Chondrocyte (in vitro differentiated cells): ENCODE measurements at regions not wholly inside any gene's neighbourhood (a gene's known extent, or its start where the extent isn't known, plus 50 kb on each side); places are given as distances from the start of the nearest gene placed in this dataset.
"Not testable (repeated sequence)": the region's sequence is repeated elsewhere in the genome, so short reads cannot be mapped to it uniquely, and the experiment has no call there.

ENCODE experiments used
- DNase-seq: peaks from one replicate; pipeline ENCODE4 v3.0.0; 2021; ENCODE audit warnings: mixed read lengths, low spot score
- H3K27ac Mint-ChIP-seq: one replicate; pipeline ENCODE4 v1.8.0; 2021; ENCODE audit warnings: mild to moderate bottlenecking, moderate library complexity, mixed read lengths; ENCODE audit not compliant: unreplicated experiment
- H3K27me3 Mint-ChIP-seq: 2 replicates; pipeline ENCODE4 v1.8.0; 2021; ENCODE audit warnings: low read depth, mixed read lengths
- H3K36me3 Mint-ChIP-seq: 2 replicates; pipeline ENCODE4 v1.8.0; 2021; ENCODE audit warnings: low read depth, mixed read lengths
- H3K4me1 Mint-ChIP-seq: 2 replicates; pipeline ENCODE4 v1.8.0; 2021; ENCODE audit warnings: low read depth, mild to moderate bottlenecking, mixed read lengths
- H3K4me3 Mint-ChIP-seq: one replicate; pipeline ENCODE4 v1.8.0; 2021; ENCODE audit warnings: mild to moderate bottlenecking, moderate library complexity, mixed read lengths; ENCODE audit not compliant: unreplicated experiment
- H3K9me3 Mint-ChIP-seq: 2 replicates; pipeline ENCODE4 v1.8.0; 2021; ENCODE audit warnings: low read depth, mixed read lengths
- TF ChIP-seq, protein P1 (sequence below): fragments of 200-600 bp; sonication (generic); IDR thresholded peaks from 2 replicates; pipeline ENCODE4 v1.5.0; 2021; ENCODE audit warnings: antibody characterized with exemption, mild to moderate bottlenecking, moderate library complexity

DNA sequence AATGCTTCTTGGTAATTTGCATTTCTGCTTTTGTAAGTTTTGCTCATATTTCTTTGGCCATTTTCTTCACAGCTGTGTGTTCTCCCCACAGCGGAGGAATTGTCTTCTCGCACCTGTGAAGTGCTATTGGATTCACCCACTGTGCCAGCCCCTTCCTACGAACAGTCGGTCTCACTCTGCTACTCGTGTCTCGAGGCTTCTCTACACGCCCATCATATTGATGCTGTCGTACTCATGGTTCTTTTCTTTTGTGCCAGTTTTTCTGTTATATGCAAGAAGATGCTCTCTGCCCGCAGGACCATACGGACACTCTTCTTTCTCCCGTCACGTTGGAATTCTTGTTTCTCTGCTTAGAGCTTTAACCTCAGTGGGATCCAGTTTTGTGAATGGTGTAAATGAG, 200.3 kb downstream of the DLL1 start:
- Mint-ChIP-seq H3K27me3 (peaks cover 24% of the 10 kb centered on the region), H3K36me3 (no peaks in the 10 kb centered on the region), H3K4me3 (no peak overlapping the region), H3K27ac (no peak overlapping the region), H3K9me3 (no peaks in the 10 kb centered on the region), H3K4me1 (peaks cover 5% of the 10 kb centered on the region)
- peak; percentile 30 for DNase-seq
- TF ChIP-seq, protein P1, sequence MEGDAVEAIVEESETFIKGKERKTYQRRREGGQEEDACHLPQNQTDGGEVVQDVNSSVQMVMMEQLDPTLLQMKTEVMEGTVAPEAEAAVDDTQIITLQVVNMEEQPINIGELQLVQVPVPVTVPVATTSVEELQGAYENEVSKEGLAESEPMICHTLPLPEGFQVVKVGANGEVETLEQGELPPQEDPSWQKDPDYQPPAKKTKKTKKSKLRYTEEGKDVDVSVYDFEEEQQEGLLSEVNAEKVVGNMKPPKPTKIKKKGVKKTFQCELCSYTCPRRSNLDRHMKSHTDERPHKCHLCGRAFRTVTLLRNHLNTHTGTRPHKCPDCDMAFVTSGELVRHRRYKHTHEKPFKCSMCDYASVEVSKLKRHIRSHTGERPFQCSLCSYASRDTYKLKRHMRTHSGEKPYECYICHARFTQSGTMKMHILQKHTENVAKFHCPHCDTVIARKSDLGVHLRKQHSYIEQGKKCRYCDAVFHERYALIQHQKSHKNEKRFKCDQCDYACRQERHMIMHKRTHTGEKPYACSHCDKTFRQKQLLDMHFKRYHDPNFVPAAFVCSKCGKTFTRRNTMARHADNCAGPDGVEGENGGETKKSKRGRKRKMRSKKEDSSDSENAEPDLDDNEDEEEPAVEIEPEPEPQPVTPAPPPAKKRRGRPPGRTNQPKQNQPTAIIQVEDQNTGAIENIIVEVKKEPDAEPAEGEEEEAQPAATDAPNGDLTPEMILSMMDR, result no peak

DNA sequence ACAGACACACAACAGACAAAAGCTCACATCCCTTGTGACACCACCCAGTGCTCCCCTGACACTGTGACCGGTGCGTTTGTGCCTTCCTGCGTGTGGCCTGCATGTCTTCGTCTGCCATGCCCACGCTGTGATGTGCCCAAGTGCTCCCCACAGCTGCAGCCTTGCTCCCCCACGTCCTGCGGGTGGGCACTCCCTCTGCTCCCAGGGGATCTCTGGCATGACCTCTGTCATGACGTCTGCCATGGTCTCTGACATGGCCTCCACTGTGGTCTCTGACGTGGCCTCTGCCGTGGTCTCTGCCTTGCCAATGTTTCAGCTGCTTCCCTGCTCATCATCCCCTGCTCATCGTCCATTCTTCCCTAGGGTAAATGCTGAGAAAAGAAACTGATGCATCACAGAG, 200.9 kb downstream of the DLL1 start:
- H3K27ac Mint-ChIP-seq, result no peak overlapping the region
- DNase-seq, result peak; percentile 57
- peaks cover 5% of the 10 kb centered on the region for H3K4me1 Mint-ChIP-seq
- no peak overlapping the region for H3K4me3 Mint-ChIP-seq
- H3K36me3 Mint-ChIP-seq, result no peaks in the 10 kb centered on the region
- H3K9me3 Mint-ChIP-seq, result no peaks in the 10 kb centered on the region
- TF ChIP-seq, protein P1, result no peak
- H3K27me3 Mint-ChIP-seq, result peaks cover 21% of the 10 kb centered on the region

DNA sequence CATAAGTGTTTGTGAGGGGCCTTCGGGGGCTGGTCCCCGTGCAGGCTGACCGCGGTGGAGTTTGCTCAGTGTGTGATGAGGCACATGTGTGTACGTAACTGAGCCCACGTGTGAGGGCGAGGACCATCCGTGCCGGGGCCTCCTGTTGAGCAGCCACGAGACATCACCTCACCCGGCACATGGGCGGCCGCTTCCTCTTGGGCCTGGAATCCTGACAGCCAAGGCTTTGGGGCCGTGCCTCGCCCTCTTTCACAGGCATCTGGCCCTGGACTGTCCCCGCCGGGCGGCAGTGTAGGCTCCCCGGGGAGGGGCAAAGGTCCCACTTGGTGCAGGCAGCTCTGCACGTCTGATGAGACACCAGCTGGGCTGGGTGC, 202.3 kb downstream of the DLL1 start:
- H3K9me3 Mint-ChIP-seq, result no peaks in the 10 kb centered on the region
- TF ChIP-seq, protein P1, result no peak
- no peaks in the 10 kb centered on the region for H3K36me3 Mint-ChIP-seq

DNA sequence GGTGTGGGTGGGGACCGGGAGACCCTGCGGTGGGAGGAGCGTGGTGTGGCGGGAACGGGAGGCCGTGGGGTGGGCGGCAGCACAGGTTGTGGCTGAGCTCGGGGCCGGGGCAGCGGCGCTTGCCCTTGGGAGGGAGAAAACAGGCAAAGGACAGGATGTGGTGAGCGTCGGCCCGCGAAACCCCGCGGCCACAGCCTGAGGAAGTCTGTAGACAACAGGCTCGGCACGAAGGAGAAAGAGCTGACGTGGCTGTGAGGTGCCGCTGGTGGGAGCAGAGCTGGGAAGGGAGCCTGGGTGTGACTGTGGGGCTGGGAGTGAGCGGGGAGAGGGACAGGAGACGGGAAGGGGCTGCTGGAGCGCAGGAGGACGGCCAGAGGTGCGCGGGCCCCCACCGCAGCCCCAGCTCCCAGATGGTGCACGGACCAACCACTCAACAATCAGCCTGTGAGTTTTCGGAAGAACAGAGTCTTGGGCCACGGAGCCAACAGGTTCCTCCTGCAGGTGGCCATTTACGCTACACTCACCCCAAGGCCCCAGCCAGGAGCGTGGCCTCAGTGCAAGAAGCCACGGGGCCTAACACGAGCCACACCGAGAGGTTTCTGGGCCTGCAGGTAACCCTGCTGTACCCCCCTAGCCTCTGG, 202.8 kb downstream of the DLL1 start:
- Mint-ChIP-seq H3K36me3 (no peaks in the 10 kb centered on the region), H3K4me3 (no peak overlapping the region), H3K27ac (no peak overlapping the region), H3K9me3 (no peaks in the 10 kb centered on the region), H3K4me1 (peaks cover 5% of the 10 kb centered on the region), H3K27me3 (peaks cover 17% of the 10 kb centered on the region)
- peak; percentile 69 for DNase-seq
- TF ChIP-seq, protein P1, result no peak

More for the DNA sequence above, 202.3 kb downstream of the DLL1 start:
- Mint-ChIP-seq H3K4me1 (peaks cover 5% of the 10 kb centered on the region), H3K4me3 (no peak overlapping the region), H3K27me3 (peaks cover 16% of the 10 kb centered on the region), H3K27ac (no peak overlapping the region)
- DNase-seq, result peak; percentile 93

DNA sequence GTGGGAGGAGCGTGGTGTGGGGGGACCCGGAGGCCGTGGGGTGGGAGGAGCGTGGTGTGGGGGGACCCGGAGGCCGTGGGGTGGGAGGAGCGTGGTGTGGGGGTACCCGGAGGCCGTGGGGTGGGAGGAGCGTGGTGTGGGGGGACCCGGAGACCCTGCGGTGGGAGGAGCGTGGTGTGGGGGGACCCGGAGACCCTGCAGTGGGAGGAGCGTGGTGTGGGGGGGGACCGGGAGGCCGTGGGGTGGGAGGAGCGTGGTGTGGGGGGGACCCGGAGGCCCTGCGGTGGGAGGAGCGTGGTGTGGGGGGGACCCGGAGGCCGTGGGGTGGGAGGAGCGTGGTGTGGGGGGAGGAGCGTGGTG, 203.5 kb downstream of the DLL1 start:
- not testable (repeated sequence) for H3K9me3 Mint-ChIP-seq, H3K27ac Mint-ChIP-seq
- peak; percentile 85 for DNase-seq

More for the DNA sequence above, 203.5 kb downstream of the DLL1 start:
- not testable (repeated sequence) for H3K36me3 Mint-ChIP-seq, H3K4me3 Mint-ChIP-seq, H3K4me1 Mint-ChIP-seq
- H3K27me3 Mint-ChIP-seq, result peaks cover 20% of the 10 kb centered on the region
